HAP-1 (cell line): ENCODE measurements at regions not wholly inside any gene's neighbourhood (a gene's known extent, or its start where the extent isn't known, plus 50 kb on each side); places are given as distances from the start of the nearest gene placed in this dataset.
A peak's percentile ranks its signal among the peaks of the same experiment; 100 is the strongest.

ENCODE experiments used
- DNase-seq, 2 experiments: peaks; one replicate each; pipeline ENCODE4 v3.0.0-alpha.2; 2016 to 2020; ENCODE audit warnings: low spot score in 2 of 2
- H3K27me3 ChIP-seq: fragments of 250-450 bp; sonication (Bioruptor Pico); 2 replicates; pipeline ENCODE4 v1.5.1; 2020; ENCODE audit warnings: low read depth, mild to moderate bottlenecking, moderate library complexity
- H3K36me3 ChIP-seq: fragments of 250-450 bp; sonication (Bioruptor Pico); replicated peaks from 2 replicates; pipeline ENCODE4 v1.5.1; 2020; ENCODE audit warnings: mild to moderate bottlenecking
- H3K4me1 ChIP-seq: fragments of 250-450 bp; sonication (Bioruptor Pico); 2 replicates; pipeline ENCODE4 v1.5.1; 2020; ENCODE audit warnings: mild to moderate bottlenecking
- H3K4me3 ChIP-seq: fragments of 250-450 bp; sonication (Bioruptor Pico); 2 replicates; pipeline ENCODE4 v1.5.1; 2020; ENCODE audit warnings: mild to moderate bottlenecking, moderate library complexity
- H3K9me3 ChIP-seq: fragments of 250-450 bp; sonication (Bioruptor Pico); 2 replicates; pipeline ENCODE4 v1.5.1; 2020; ENCODE audit warnings: mild to moderate bottlenecking, moderate library complexity
- in situ Hi-C: fragments of 300-500 bp; cut with MboI; formaldehyde crosslinking; loops from 3 replicates; pipeline ENCODE4 v1.14.3; 2020; ENCODE audit warnings: low sequenced_read_pairs, inconsistent platforms, mixed read lengths

GRCh38 chr1:226480461-226480860, 68.1 kb upstream of the STUM start:
- no peaks in the 10 kb centered on the region for H3K36me3 ChIP-seq
- H3K4me3 ChIP-seq = no peak overlapping the region
- no peaks in the 10 kb centered on the region for H3K4me1 ChIP-seq
- in situ Hi-C loops = no loop called here
- no peak for DNase-seq
- no peaks in the 10 kb centered on the region for H3K9me3 ChIP-seq
- H3K27me3 ChIP-seq = peaks cover 36% of the 10 kb centered on the region

- no peaks in the 10 kb centered on the region for H3K9me3 ChIP-seq
- in situ Hi-C loops = no loop called here
- no peaks in the 10 kb centered on the region for H3K4me1 ChIP-seq
- peaks cover 43% of the 10 kb centered on the region for H3K27me3 ChIP-seq
- no peak overlapping the region for H3K4me3 ChIP-seq
- no peaks in the 10 kb centered on the region for H3K36me3 ChIP-seq
- no peak for DNase-seq
Observed at GRCh38 chr1:226481133-226481532, 67.4 kb upstream of the STUM start.

DNA sequence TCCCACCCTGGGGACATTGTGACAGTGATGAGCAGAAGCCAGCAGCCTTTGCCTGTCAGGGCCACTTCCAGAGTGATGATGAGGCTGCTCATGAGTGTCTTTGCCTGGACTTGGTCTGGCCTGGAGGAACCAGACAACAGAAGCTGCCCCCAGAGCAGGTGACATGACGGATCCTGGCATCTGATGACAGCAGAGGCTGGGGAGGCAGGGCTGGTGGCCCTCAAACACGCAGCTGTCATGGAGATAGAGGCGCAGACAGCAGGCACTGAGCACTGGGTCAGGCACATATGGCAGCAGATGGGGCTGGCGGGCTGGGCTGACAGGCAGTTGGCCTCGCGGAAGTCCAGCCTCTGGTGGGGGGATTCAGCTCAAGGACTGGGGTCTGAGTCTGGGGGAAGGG, 66.4 kb upstream of the STUM start:
- Histone ChIP-seq H3K9me3 (no peaks in the 10 kb centered on the region), H3K4me3 (no peak overlapping the region), H3K27me3 (peaks cover 46% of the 10 kb centered on the region), H3K4me1 (peaks cover 6% of the 10 kb centered on the region; the same call in 1 of the 2 replicates), H3K36me3 (no peaks in the 10 kb centered on the region)
- DNase-seq = no peak
- in situ Hi-C loops = no loop called here

DNA sequence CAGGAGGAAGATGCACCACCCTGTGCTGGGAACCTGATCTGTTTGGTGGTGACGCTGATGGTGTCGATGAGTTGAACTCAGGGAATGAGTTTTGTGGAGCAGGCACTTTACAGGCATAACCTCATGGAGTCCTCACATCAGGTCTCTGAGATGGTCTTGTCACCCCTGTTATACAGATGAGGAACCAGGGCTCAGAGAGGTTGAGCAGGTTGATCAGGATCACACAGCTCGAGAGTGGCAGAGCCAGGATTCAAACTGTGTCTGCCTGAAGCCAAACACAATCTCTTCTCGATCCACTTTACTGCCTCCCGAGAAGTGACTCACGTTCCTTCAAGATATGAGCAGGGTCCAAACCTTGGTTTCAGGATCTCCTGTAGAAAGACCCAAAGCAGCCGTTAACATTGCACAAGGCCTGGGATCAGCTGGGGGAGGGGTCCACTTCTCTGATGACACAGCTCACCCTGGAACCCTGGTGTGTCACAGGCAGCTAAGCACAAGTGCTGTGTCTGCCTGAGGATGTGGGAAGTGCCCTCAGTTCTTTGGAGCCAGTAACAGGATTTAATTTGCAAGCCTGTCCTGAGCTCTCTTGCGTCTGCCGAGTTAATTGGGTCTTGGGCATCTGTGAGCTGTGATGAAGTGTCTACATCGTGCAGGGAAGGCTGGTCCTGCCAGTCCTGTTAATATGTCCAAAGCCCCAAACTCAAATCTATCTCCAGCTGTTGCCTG, 65.4 kb upstream of the STUM start:
- Histone ChIP-seq H3K27me3 (peaks cover 44% of the 10 kb centered on the region), H3K36me3 (no peaks in the 10 kb centered on the region), H3K4me1 (peaks cover 6% of the 10 kb centered on the region; the same call in 1 of the 2 replicates), H3K4me3 (no peak overlapping the region), H3K9me3 (no peaks in the 10 kb centered on the region)
- in situ Hi-C loops = no loop called here
- DNase-seq = no peak

GRCh38 chr1:226485192-226485591, 63.4 kb upstream of the STUM start:
- no peaks in the 10 kb centered on the region for H3K9me3 ChIP-seq
- H3K4me1 ChIP-seq = peaks cover 6% of the 10 kb centered on the region; the same call in 1 of the 2 replicates
- DNase-seq = no peak
- in situ Hi-C loops = no loop called here
- H3K4me3 ChIP-seq = no peak overlapping the region
- H3K27me3 ChIP-seq = peaks cover 44% of the 10 kb centered on the region
- H3K36me3 ChIP-seq = no peaks in the 10 kb centered on the region

GRCh38 chr1:226486161-226486560, 62.4 kb upstream of the STUM start:
- Histone ChIP-seq H3K36me3 (no peaks in the 10 kb centered on the region), H3K9me3 (no peaks in the 10 kb centered on the region), H3K4me1 (peaks cover 6% of the 10 kb centered on the region; the same call in 1 of the 2 replicates), H3K4me3 (no peak overlapping the region), H3K27me3 (peaks cover 39% of the 10 kb centered on the region)
- no peak for DNase-seq
- in situ Hi-C loops = no loop called here

DNA sequence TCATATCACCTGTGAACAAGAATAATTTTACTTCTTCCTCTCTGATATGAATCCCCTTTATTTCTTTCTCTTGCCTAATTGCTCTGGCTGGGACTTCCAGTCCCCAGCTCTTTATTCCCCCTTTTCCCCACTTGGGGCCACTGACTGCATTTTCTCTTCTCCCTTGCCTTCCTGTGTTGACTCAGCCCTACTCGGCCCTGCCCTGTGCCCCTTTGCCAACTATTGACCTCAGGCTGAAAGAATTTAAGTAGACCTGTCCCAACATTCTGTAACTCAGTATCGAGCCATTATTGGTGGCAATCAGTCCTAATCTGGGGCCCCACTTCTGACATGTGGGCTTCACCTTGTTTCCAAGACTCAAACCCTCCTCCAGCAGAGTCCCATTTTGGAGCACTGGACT, 60.6 kb upstream of the STUM start:
- in situ Hi-C loops = no loop called here
- Histone ChIP-seq H3K9me3 (no peaks in the 10 kb centered on the region), H3K4me1 (peaks cover 6% of the 10 kb centered on the region; the same call in 1 of the 2 replicates), H3K4me3 (no peak overlapping the region), H3K36me3 (no peaks in the 10 kb centered on the region), H3K27me3 (peaks cover 26% of the 10 kb centered on the region)
- DNase-seq = no peak

- no peak for DNase-seq
Observed at GRCh38 chr1:226489718-226490425, 58.7 kb upstream of the STUM start.

GRCh38 chr1:226490426-226490809, 58.1 kb upstream of the STUM start:
- peaks cover 10% of the 10 kb centered on the region for H3K27me3 ChIP-seq
- H3K36me3 ChIP-seq = no peaks in the 10 kb centered on the region
- H3K4me3 ChIP-seq = no peak overlapping the region
- no peak for DNase-seq
- in situ Hi-C loops = no loop called here
- H3K9me3 ChIP-seq = no peaks in the 10 kb centered on the region
- H3K4me1 ChIP-seq = peaks cover 6% of the 10 kb centered on the region; the same call in 1 of the 2 replicates

More at GRCh38 chr1:226489718-226490425, 58.7 kb upstream of the STUM start:
- H3K4me1 ChIP-seq = peaks cover 6% of the 10 kb centered on the region; the same call in 1 of the 2 replicates
- H3K9me3 ChIP-seq = no peaks in the 10 kb centered on the region
- H3K36me3 ChIP-seq = no peaks in the 10 kb centered on the region
- H3K4me3 ChIP-seq = no peak overlapping the region
- peaks cover 15% of the 10 kb centered on the region for H3K27me3 ChIP-seq
- in situ Hi-C loops = no loop called here

DNA sequence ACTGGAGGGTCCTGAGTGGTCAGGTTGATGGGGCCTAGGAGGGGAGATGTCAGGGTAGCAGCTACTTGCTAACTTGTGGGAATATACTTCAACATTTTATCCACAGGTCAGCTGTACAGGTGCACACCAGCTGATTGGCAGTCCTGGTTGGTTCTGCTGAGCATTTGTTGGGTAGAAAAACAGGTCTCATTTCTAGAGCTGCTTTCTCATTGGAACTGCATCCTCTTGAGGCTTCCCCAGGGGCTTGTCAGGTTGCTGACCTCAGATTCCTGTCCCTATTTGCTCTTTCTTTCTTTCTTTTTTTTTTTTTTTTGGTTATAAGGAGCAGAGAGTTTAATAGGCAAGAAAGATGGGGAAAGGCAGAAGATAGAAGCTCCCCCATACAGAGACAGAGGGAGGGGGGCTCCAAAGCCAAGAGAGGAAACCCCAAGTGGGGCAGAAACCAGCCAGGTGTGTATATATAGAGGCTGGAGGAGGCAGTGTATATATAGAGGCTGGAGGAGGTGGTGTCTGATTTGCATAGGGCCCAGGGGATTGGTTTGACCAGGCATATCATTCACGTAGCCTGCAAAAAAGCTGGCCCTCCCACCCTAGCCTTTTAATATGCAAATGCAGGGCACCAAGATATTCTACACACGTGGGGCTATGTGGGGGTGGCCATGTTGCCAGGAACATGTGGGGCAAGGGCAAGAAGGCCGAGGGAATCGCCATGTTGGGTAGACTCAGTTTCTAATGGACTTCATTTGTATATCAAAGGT, 57.3 kb upstream of the STUM start:
- H3K9me3 ChIP-seq = no peaks in the 10 kb centered on the region
- in situ Hi-C loops = no loop called here

GRCh38 chr1:226492426-226493137, 56.0 kb upstream of the STUM start:
- in situ Hi-C loops = no loop called here

More for the DNA sequence above, 57.3 kb upstream of the STUM start:
- peak in 1 of 2 experiments; percentile 41 for DNase-seq
- no peak overlapping the region for H3K4me3 ChIP-seq
- no peaks in the 10 kb centered on the region for H3K36me3 ChIP-seq
- peaks cover 6% of the 10 kb centered on the region; the same call in 1 of the 2 replicates for H3K4me1 ChIP-seq
- H3K27me3 ChIP-seq = peaks cover 2% of the 10 kb centered on the region

GRCh38 chr1:226494092-226494609, 54.4 kb upstream of the STUM start:
- no peaks in the 10 kb centered on the region; the same call in 1 of the 2 replicates for H3K4me1 ChIP-seq
- DNase-seq = no peak
- no peaks in the 10 kb centered on the region for H3K36me3 ChIP-seq
- H3K27me3 ChIP-seq = no peaks in the 10 kb centered on the region
- H3K4me3 ChIP-seq = no peak overlapping the region
- H3K9me3 ChIP-seq = no peaks in the 10 kb centered on the region
- in situ Hi-C loops = no loop called here

More at GRCh38 chr1:226492426-226493137, 56.0 kb upstream of the STUM start:
- Histone ChIP-seq H3K36me3 (no peaks in the 10 kb centered on the region), H3K4me1 (no peaks in the 10 kb centered on the region; the same call in 1 of the 2 replicates), H3K9me3 (no peaks in the 10 kb centered on the region), H3K27me3 (no peaks in the 10 kb centered on the region), H3K4me3 (no peak overlapping the region)
- DNase-seq = no peak

DNA sequence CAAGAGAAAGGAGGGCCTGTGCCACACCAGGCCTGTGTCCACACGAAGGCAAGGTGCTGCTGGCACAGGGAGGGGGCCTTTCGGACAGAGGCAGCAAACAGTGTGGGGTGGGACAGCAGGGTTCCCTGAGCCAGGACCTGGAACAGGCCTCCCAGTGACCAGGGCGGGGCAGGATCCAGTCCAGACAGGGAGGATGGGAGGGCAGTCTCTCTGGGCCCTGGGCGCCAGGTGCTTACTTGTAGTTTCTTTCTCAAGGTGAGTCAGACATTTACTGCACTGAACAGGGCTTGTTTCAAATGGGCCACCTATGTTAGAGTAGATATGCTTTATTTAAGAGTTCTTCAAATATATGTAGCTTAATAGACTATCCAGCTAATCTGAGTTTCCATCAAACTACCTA, 52.8 kb upstream of the STUM start:
- no peaks in the 10 kb centered on the region for H3K9me3 ChIP-seq
- no peak overlapping the region for H3K4me3 ChIP-seq
- in situ Hi-C loops = no loop called here
- 0 out of 2 replicates have a peak, but pooled peaks cover under 1% of the 10 kb centered on the region for H3K27me3 ChIP-seq
- H3K4me1 ChIP-seq = no peaks in the 10 kb centered on the region; the same call in 1 of the 2 replicates
- no peak for DNase-seq
- no peaks in the 10 kb centered on the region for H3K36me3 ChIP-seq
